Activated T-cell treated with anti-CD3 and anti-CD28 coated beads, Interleukin-2, amount 50 U/mL, for 72 hours (primary cell): ENCODE measurements at regions not wholly inside any gene's neighbourhood (a gene's known extent, or its start where the extent isn't known, plus 50 kb on each side); places are given as distances from the start of the nearest gene placed in this dataset.

Source experiments
- ATAC-seq, 2 donors: fragments of 150-1000 bp; cut with Tn5 transposase; replicated peaks in 1 of 2; 2 replicates each; pipeline ENCODE4 v1.10.0; 2021; ENCODE audit warnings: moderate library complexity in 2 of 2, mild to moderate bottlenecking in 1 of 2
- DNase-seq, 2 donors: peaks; one replicate each; pipeline ENCODE4 v3.0.0; 2021 to 2022; ENCODE audit warnings: mixed read lengths in 1 of 2
- H3K27ac Mint-ChIP-seq: one replicate; pipeline ENCODE4 v1.8.0; 2022; ENCODE audit warnings: mild to moderate bottlenecking, moderate library complexity, mixed read lengths
- H3K27me3 Mint-ChIP-seq: one replicate; pipeline ENCODE4 v1.8.0; 2022; ENCODE audit warnings: low read depth, mixed read lengths
- H3K36me3 Mint-ChIP-seq, 2 donors: one replicate each; pipeline ENCODE4 v1.8.0; 2022; ENCODE audit warnings: mixed read lengths in 2 of 2, mild to moderate bottlenecking in 1 of 2; ENCODE audit not compliant: insufficient read depth in 2 of 2
- H3K4me1 Mint-ChIP-seq: one replicate; pipeline ENCODE4 v1.8.0; 2022; ENCODE audit warnings: low read depth, mixed read lengths
- H3K4me3 Mint-ChIP-seq, 2 donors: one replicate each; pipeline ENCODE4 v1.8.0; 2022; ENCODE audit warnings: mild to moderate bottlenecking in 2 of 2, mixed read lengths in 2 of 2, moderate library complexity in 2 of 2
- H3K9me3 Mint-ChIP-seq, 2 donors: one replicate each; pipeline ENCODE4 v1.8.0; 2022; ENCODE audit warnings: mixed read lengths in 2 of 2

DNA sequence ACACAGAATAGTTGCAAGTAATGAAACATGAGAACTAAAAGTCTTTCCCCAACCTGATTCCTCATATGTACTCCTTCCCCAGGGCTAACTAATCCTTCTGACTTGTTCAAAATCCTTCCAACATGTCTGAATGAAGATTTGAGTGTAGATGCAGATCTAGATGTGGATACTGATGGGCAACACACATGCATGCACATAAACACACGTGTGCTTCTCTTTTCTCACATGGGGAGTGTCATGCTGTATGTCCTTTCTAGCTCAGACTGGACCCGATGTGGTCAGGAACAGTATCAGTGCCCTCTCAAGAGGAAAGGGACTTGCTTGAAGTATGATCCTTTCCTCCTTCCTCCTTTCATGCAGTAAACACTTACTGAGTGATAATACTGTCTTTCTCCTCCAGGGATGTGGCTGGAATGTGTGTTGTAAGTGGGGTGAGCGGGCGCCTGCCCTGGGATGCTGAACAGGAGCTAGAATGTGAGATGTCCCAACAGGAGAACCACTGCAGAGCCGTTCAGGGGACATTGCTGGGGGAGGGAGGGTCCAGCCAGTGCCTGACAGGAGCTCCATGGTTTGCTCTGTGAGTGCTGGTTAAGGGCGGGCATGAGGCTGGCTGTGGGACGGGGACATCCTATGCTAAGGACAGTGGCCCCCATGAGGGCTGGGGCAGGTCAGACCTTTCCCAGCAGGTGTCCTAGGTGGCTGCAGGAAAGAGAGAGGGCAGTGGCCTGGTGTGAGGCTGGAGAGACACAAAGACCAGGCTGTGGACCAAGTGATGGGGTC lies 146.9 kb downstream of the TEX29 start:
- Mint-ChIP-seq H3K4me1 (no peaks in the 10 kb centered on the region), H3K27ac (no peak overlapping the region), H3K4me3 (no peak overlapping the region), H3K27me3 (peaks cover 34% of the 10 kb centered on the region), H3K36me3 (no peaks in the 10 kb centered on the region), H3K9me3 (no peaks in the 10 kb centered on the region)
- DNase-seq (no peak), ATAC-seq (no peak)

GRCh38 chr13:111468037-111468959 lies 147.9 kb downstream of the TEX29 start:
- Mint-ChIP-seq H3K9me3 (no peaks in the 10 kb centered on the region), H3K27ac (no peak overlapping the region), H3K4me1 (no peaks in the 10 kb centered on the region), H3K36me3 (no peaks in the 10 kb centered on the region), H3K27me3 (peaks cover 34% of the 10 kb centered on the region), H3K4me3 (no peak overlapping the region)
- DNase-seq (no peak), ATAC-seq (no peak)

- H3K36me3 Mint-ChIP-seq = no peaks in the 10 kb centered on the region
Observed at GRCh38 chr13:111469450-111469849, 149.0 kb downstream of the TEX29 start.

GRCh38 chr13:111469916-111470506 lies 149.6 kb downstream of the TEX29 start:
- no peak overlapping the region for H3K27ac Mint-ChIP-seq
- no peaks in the 10 kb centered on the region for H3K9me3 Mint-ChIP-seq

More at GRCh38 chr13:111469450-111469849, 149.0 kb downstream of the TEX29 start:
- H3K4me1 Mint-ChIP-seq = no peaks in the 10 kb centered on the region
- peaks cover 34% of the 10 kb centered on the region for H3K27me3 Mint-ChIP-seq
- ATAC-seq (no peak), DNase-seq (no peak)
- H3K27ac Mint-ChIP-seq = no peak overlapping the region
- no peak overlapping the region for H3K4me3 Mint-ChIP-seq
- no peaks in the 10 kb centered on the region for H3K9me3 Mint-ChIP-seq

DNA sequence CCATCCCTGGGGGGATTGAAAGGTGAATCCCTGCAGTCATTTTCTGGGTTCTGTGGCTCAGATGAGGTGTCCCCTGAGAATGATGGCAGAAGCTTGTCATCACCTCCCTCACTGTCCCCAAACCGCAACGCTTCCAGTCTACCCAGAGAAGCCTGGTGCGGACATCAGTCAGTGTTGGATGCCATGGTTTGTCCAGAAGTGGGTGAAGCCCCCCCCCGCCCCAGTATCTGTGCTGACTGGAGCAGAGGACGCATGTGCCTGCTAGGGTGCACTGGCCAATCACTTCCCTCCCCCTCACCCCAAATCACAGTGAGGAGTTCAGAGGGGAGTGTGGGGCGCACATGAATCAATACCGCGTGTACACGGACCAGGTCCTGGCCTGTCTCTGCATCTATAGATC lies 150.5 kb downstream of the TEX29 start:
- no peak overlapping the region for H3K27ac Mint-ChIP-seq
- no peak for ATAC-seq
- H3K9me3 Mint-ChIP-seq = no peaks in the 10 kb centered on the region
- H3K4me1 Mint-ChIP-seq = no peaks in the 10 kb centered on the region
- no peaks in the 10 kb centered on the region for H3K36me3 Mint-ChIP-seq
- DNase-seq = no peak
- H3K27me3 Mint-ChIP-seq = peaks cover 22% of the 10 kb centered on the region
- no peak overlapping the region for H3K4me3 Mint-ChIP-seq

More at GRCh38 chr13:111469916-111470506, 149.6 kb downstream of the TEX29 start:
- DNase-seq (no peak), ATAC-seq (no peak)
- Mint-ChIP-seq H3K36me3 (no peaks in the 10 kb centered on the region), H3K27me3 (peaks cover 30% of the 10 kb centered on the region), H3K4me1 (no peaks in the 10 kb centered on the region), H3K4me3 (no peak overlapping the region)

GRCh38 chr13:111472083-111472482 lies 151.6 kb downstream of the TEX29 start:
- Mint-ChIP-seq H3K36me3 (no peaks in the 10 kb centered on the region), H3K9me3 (no peaks in the 10 kb centered on the region), H3K4me1 (no peaks in the 10 kb centered on the region), H3K27me3 (peaks cover 10% of the 10 kb centered on the region), H3K4me3 (no peak overlapping the region), H3K27ac (no peak overlapping the region)
- ATAC-seq = no peak
- DNase-seq = no peak

DNA sequence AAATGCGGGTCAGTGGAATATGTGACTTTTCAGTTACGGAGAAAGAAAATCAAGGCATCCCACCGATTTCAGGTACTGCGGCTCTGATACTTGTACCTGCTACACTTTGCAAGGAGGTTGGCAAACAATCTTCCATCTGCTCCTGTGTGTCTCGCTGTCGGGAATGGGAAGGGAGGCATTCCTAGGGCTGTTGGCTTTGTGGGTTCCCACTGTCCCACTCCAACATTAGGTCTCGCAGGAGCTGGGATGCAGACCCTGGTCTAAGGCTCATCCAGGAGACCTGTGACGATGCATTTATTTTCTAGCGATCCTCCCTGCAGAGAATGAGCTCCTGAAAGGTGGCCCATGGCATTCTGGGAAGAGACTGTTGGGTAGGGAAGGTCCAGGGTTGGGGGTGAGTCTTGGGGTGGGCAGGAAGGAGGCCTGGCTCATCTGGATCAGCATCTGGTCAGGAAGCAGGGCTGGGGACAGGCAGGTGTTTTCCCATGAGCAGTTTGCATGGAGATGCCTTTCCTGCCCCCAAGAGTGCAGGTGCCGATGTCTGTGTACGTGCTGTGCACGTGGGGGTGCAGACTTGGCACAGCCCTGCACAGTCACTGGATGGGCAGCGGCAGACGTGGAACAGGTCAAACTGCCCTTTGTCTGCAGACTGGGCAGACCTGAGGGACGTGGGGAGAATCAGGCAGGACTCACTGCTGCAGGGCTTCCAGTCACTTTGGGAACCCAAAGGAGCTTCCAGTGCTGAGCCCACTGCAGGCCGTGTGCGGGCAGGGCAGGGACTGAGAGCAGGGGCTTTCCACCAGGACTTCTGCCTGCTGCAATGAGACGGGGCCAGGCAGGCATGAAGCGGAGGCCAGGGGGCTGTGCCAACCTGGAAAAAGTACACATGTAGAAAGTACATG lies 152.4 kb downstream of the TEX29 start:
- H3K4me3 Mint-ChIP-seq = no peak overlapping the region
- no peaks in the 10 kb centered on the region for H3K36me3 Mint-ChIP-seq
- no peaks in the 10 kb centered on the region for H3K4me1 Mint-ChIP-seq
- H3K9me3 Mint-ChIP-seq = no peaks in the 10 kb centered on the region
- ATAC-seq (no peak), DNase-seq (no peak)
- H3K27me3 Mint-ChIP-seq = peaks cover 3% of the 10 kb centered on the region
- no peak overlapping the region for H3K27ac Mint-ChIP-seq

- H3K4me1 Mint-ChIP-seq = no peaks in the 10 kb centered on the region
- no peak overlapping the region for H3K4me3 Mint-ChIP-seq
- H3K9me3 Mint-ChIP-seq = no peaks in the 10 kb centered on the region
- DNase-seq (no peak), ATAC-seq (no peak)
- H3K27me3 Mint-ChIP-seq = no peaks in the 10 kb centered on the region
- H3K36me3 Mint-ChIP-seq = no peaks in the 10 kb centered on the region
- H3K27ac Mint-ChIP-seq = no peak overlapping the region
Observed at GRCh38 chr13:111474136-111475002, 153.9 kb downstream of the TEX29 start.

DNA sequence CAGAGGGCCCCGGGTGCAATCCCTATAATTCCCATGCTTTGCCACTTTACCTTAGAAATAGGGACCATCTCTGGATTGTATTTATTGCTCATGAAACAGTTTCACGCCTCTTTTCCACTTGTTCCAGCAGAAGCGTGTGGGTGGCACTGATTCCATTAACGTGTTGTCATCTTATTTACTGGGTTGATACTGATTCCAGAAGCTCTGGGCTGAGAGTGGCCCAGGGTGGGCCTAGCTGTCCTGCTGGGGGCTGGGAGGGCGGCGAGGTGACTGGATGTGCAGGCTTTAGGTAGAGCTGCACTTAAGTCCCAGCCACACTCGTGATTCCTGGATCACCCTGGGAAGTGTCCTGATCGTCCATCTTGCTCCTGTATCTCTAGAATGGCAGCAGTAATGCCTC lies 155.0 kb downstream of the TEX29 start:
- no peak for ATAC-seq

GRCh38 chr13:111476197-111476596 lies 155.8 kb downstream of the TEX29 start:
- Mint-ChIP-seq H3K4me1 (no peaks in the 10 kb centered on the region), H3K27ac (no peak overlapping the region), H3K9me3 (no peaks in the 10 kb centered on the region), H3K36me3 (no peaks in the 10 kb centered on the region), H3K4me3 (no peak overlapping the region), H3K27me3 (no peaks in the 10 kb centered on the region)
- ATAC-seq = no peak
- no peak for DNase-seq

More for the DNA sequence above, 155.0 kb downstream of the TEX29 start:
- Mint-ChIP-seq H3K36me3 (no peaks in the 10 kb centered on the region), H3K27me3 (no peaks in the 10 kb centered on the region), H3K4me1 (no peaks in the 10 kb centered on the region), H3K9me3 (no peaks in the 10 kb centered on the region), H3K4me3 (no peak overlapping the region), H3K27ac (no peak overlapping the region)
- no peak for DNase-seq

DNA sequence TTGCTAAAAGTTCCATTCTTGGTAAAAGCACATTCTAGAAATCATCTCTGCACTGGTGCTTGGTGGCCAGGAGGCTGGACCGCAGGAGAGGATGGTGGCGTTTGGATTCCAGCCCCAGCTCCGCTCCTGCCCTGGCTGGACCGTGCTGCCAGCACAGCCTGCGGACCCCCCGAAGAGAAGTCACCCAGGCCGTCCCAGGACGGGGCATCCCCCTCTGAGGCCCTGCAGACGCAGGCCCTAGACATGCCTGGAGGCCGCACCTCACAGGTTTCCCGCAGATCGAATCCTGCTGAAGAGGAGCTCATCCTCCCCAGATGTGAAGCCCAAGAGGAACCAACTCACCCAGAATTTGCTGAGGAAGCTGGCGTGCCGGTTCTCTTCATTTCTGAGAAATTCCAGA lies 159.0 kb downstream of the TEX29 start:
- DNase-seq (no peak), ATAC-seq (no peak)
- Mint-ChIP-seq H3K27me3 (no peaks in the 10 kb centered on the region), H3K9me3 (no peaks in the 10 kb centered on the region), H3K4me3 (no peak overlapping the region), H3K4me1 (no peaks in the 10 kb centered on the region), H3K36me3 (no peaks in the 10 kb centered on the region), H3K27ac (no peak overlapping the region)

GRCh38 chr13:111480503-111480902 lies 160.1 kb downstream of the TEX29 start:
- Mint-ChIP-seq H3K4me1 (no peaks in the 10 kb centered on the region), H3K36me3 (no peaks in the 10 kb centered on the region), H3K27me3 (no peaks in the 10 kb centered on the region), H3K9me3 (no peaks in the 10 kb centered on the region), H3K27ac (no peak overlapping the region), H3K4me3 (no peak overlapping the region)
- ATAC-seq (no peak), DNase-seq (no peak)
